IMR-90 (cell line): ENCODE measurements at regions not wholly inside any gene's neighbourhood (a gene's known extent, or its start where the extent isn't known, plus 50 kb on each side); places are given as distances from the start of the nearest gene placed in this dataset.

Experiments used
- ATAC-seq: fragments of 200-7000 bp; cut with Tn5 transposase; 2 replicates; pipeline ENCODE4 v1.9.1; 2020; ENCODE audit warnings: low read depth, mild to moderate bottlenecking, moderate library complexity
- BruUV-seq: library from RNA; stranded (reverse); fragments of 400-500 nt; replicated peaks from 2 replicates; lab custom pipeline; 2021; lab: Mats Ljungman, UMichigan
- CTCF ChIA-PET: fragments of 300-600 bp; formaldehyde crosslinking; extraction: SDS; loops from one replicate; lab custom pipeline; 2021; ENCODE audit warnings: antibody characterized with exemption; lab: Yijun Ruan, JAX
- POLR2A ChIA-PET: fragments of 300-600 bp; sonication (Branson Sonifier 250); formaldehyde crosslinking; loops from one replicate; lab custom pipeline; 2022; ENCODE audit warnings: antibody characterized with exemption; ENCODE audit not compliant: unreplicated experiment; lab: Charles Lee
- DNase-seq: peaks from one replicate; pipeline ENCODE4 v3.0.0; 2013
- H2AFZ ChIP-seq: replicated peaks from 2 replicates; pipeline ENCODE3; 2013; ENCODE audit warnings: low read length, mild to moderate bottlenecking; ENCODE audit not compliant: poor library complexity
- H2AK5ac ChIP-seq: 2 replicates; pipeline ENCODE4 v1.6.1; 2013; ENCODE audit warnings: low read depth, low read length, inconsistent platforms
- H2AK9ac ChIP-seq: replicated peaks from 2 replicates; pipeline ENCODE3; 2013; ENCODE audit warnings: mild to moderate bottlenecking, low read depth, low read length, moderate library complexity; ENCODE audit not compliant: poor library complexity
- H2BK120ac ChIP-seq: 2 replicates; pipeline ENCODE4 v1.6.1; 2013; ENCODE audit warnings: low read depth, low read length, inconsistent platforms
- H2BK15ac ChIP-seq: 3 replicates; pipeline ENCODE4 v1.6.1; 2013; ENCODE audit warnings: low read depth, low read length, inconsistent platforms
- H2BK20ac ChIP-seq: 2 replicates; pipeline ENCODE4 v1.6.1; 2013; ENCODE audit warnings: low read depth, mild to moderate bottlenecking, inconsistent platforms, low read length, moderate library complexity
- H2BK5ac ChIP-seq: 2 replicates; pipeline ENCODE4 v1.6.1; 2013; ENCODE audit warnings: mild to moderate bottlenecking, low read depth, low read length, inconsistent platforms; ENCODE audit not compliant: poor library complexity, severe bottlenecking
- H3K14ac ChIP-seq: replicated peaks from 2 replicates; pipeline ENCODE4 v1.6.1; 2013; ENCODE audit warnings: low read depth, low read length, inconsistent platforms
- H3K18ac ChIP-seq: 2 replicates; pipeline ENCODE4 v1.6.1; 2013; ENCODE audit warnings: low read depth, low read length, control low read depth
- H3K23ac ChIP-seq: 2 replicates; pipeline ENCODE4 v1.6.1; 2013; ENCODE audit warnings: low read depth, low read length, inconsistent platforms
- H3K27ac ChIP-seq: 2 replicates; pipeline ENCODE4 v1.5.1; 2013; ENCODE audit warnings: mild to moderate bottlenecking, control low read depth, low read length; ENCODE audit not compliant: insufficient read depth
- H3K27me3 ChIP-seq: 2 replicates; pipeline ENCODE4 v1.6.1; 2013; ENCODE audit warnings: low read length; ENCODE audit not compliant: control insufficient read depth, insufficient read depth
- H3K36me3 ChIP-seq: 2 replicates; pipeline ENCODE4 v1.6.1; 2013; ENCODE audit warnings: low read length, mixed read lengths; ENCODE audit not compliant: control insufficient read depth, insufficient read depth
- H3K4ac ChIP-seq: 2 replicates; pipeline ENCODE4 v1.6.1; 2013; ENCODE audit warnings: low read depth, low read length, inconsistent platforms
- H3K4me1 ChIP-seq: 2 replicates; pipeline ENCODE4 v1.6.1; 2013; ENCODE audit warnings: low read length, mixed read lengths; ENCODE audit not compliant: control insufficient read depth, insufficient read depth
- H3K4me2 ChIP-seq: 2 replicates; pipeline ENCODE4 v1.6.1; 2013; ENCODE audit warnings: low read depth, mild to moderate bottlenecking, control low read depth, low read length, moderate library complexity
- H3K4me3 ChIP-seq: 2 replicates; pipeline ENCODE4 v1.5.1; 2013; ENCODE audit warnings: low read depth, mild to moderate bottlenecking, control low read depth, low read length, moderate library complexity; ENCODE audit not compliant: insufficient read depth
- H3K56ac ChIP-seq: 2 replicates; pipeline ENCODE4 v1.6.1; 2013; ENCODE audit warnings: low read length, inconsistent platforms; ENCODE audit not compliant: insufficient read depth; ENCODE audit errors: extremely low read depth
- H3K79me1 ChIP-seq, 2 experiments: 2 replicates each; pipeline ENCODE4 v1.6.1; 2013; ENCODE audit warnings: low read length in 2 of 2, inconsistent platforms in 1 of 2, low read depth in 1 of 2
- H3K9ac ChIP-seq: 2 replicates; pipeline ENCODE4 v1.6.1; 2013; ENCODE audit warnings: low read depth, low read length, control low read depth
- H3K9me1 ChIP-seq: 2 replicates; pipeline ENCODE4 v1.6.1; 2013; ENCODE audit warnings: low read length, inconsistent platforms; ENCODE audit not compliant: insufficient read depth
- H3K9me3 ChIP-seq: 2 replicates; pipeline ENCODE4 v1.6.1; 2013; ENCODE audit warnings: low read length; ENCODE audit not compliant: control insufficient read depth, insufficient read depth
- H4K20me1 ChIP-seq: 2 replicates; pipeline ENCODE4 v1.6.1; 2013; ENCODE audit warnings: low read length, inconsistent platforms; ENCODE audit not compliant: insufficient read depth
- H4K5ac ChIP-seq: 2 replicates; pipeline ENCODE4 v1.6.1; 2013; ENCODE audit warnings: mild to moderate bottlenecking, low read depth, low read length, control low read depth
- H4K8ac ChIP-seq, 2 experiments: 2 replicates each; pipeline ENCODE4 v1.6.1; 2013; ENCODE audit warnings: low read depth in 2 of 2, low read length in 2 of 2, control low read depth in 1 of 2, inconsistent platforms in 1 of 2
- H4K91ac ChIP-seq: 2 replicates; pipeline ENCODE4 v1.6.1; 2013; ENCODE audit warnings: low read depth, low read length, inconsistent platforms; ENCODE audit not compliant: insufficient read depth
- CEBPB ChIP-seq: IDR thresholded peaks from 2 replicates; pipeline ENCODE4 v1.6.1; 2012; ENCODE audit warnings: low read depth, low read length, improper control_type of control experiment
- FOS ChIP-seq: fragments of 150-350 bp; IDR thresholded peaks from 2 replicates; pipeline ENCODE4 v1.6.1; 2016; ENCODE audit warnings: low read depth, low read length
- RFX5 ChIP-seq: IDR thresholded peaks from 2 replicates; pipeline ENCODE4 v1.8.0; 2012; ENCODE audit warnings: low read depth, mild to moderate bottlenecking, low read length, moderate library complexity
- dilution Hi-C: fragments of 300-500 bp; cut with HindIII; formaldehyde crosslinking; loops from one replicate; pipeline ENCODE4 v1.14.3; 2018; ENCODE audit warnings: low sequenced_read_pairs; ENCODE audit not compliant: unreplicated experiment
- in situ Hi-C: fragments of 300-500 bp; cut with MboI; formaldehyde crosslinking; loops from 3 replicates; pipeline ENCODE4 v1.14.3; 2019; ENCODE audit warnings: low sequenced_read_pairs, inconsistent platforms, mixed read lengths
- intact Hi-C: fragments of 100-400 bp; cut with micrococcal nuclease; formaldehyde crosslinking; loops from 2 replicates; pipeline ENCODE4 v1.10.0; 2022

- Histone ChIP-seq H2BK20ac (no peak overlapping the region), H2BK120ac (no peak overlapping the region), H3K4me3 (no peak overlapping the region), H3K79me1 (no peaks in the 10 kb centered on the region), H3K9me1 (no peaks in the 10 kb centered on the region), H4K5ac (no peak overlapping the region), H4K91ac (no peak overlapping the region), H3K56ac (no peak overlapping the region), H3K4ac (no peak overlapping the region), H3K9me3 (no peaks in the 10 kb centered on the region), H4K8ac (no peak overlapping the region), H3K4me2 (no peak overlapping the region), H2AK9ac (no peak overlapping the region), H3K18ac (no peak overlapping the region), H2BK5ac (no peak overlapping the region), H3K23ac (no peak overlapping the region), H3K36me3 (no peaks in the 10 kb centered on the region), H2AK5ac (no peak overlapping the region), H3K27me3 (no peaks in the 10 kb centered on the region), H2BK15ac (no peak overlapping the region), H3K14ac (no peak overlapping the region), H3K27ac (no peak overlapping the region), H3K4me1 (no peaks in the 10 kb centered on the region), H4K20me1 (no peaks in the 10 kb centered on the region), H3K9ac (no peak overlapping the region), H2AFZ (no peak overlapping the region)
- dilution Hi-C loops, result no loop called here
- no TSS peak for BruUV-seq
- intact Hi-C loops, result no loop called here
- ChIA-PET POLR2A (no interaction called here), CTCF (no interaction called here)
- ATAC-seq (no peak), DNase-seq (peak; percentile 45)
- in situ Hi-C loops, result no loop called here
- peak; percentile 24; the same call in 1 of the 2 replicates for TF ChIP-seq CEBPB
- no peak for TF ChIP-seq RFX5
- peak; percentile 31; the same call in 1 of the 2 replicates for TF ChIP-seq FOS
These were observed 585.1 kb downstream of the DNAH5 start for GRCh38 chr5:13359344-13359743.
